AG04450 (cell line): ENCODE measurements at regions not wholly inside any gene's neighbourhood (a gene's known extent, or its start where the extent isn't known, plus 50 kb on each side); places are given as distances from the start of the nearest gene placed in this dataset.
A peak's percentile ranks its signal among the peaks of the same experiment; 100 is the strongest.

Experiments
- CTCF ChIA-PET: fragments of 300-600, 350-600 bp; formaldehyde crosslinking; extraction: SDS; loops from one replicate; lab custom pipeline; 2022; ENCODE audit warnings: antibody characterized with exemption, inconsistent platforms; lab: Charles Lee
- POLR2A ChIA-PET: fragments of 350-600 bp; formaldehyde crosslinking; extraction: SDS; loops from one replicate; lab custom pipeline; 2021; ENCODE audit warnings: antibody characterized with exemption, inconsistent platforms; lab: Yijun Ruan, JAX
- DNase-seq: peaks from one replicate; pipeline ENCODE4 v3.0.0-alpha.2; 2011; ENCODE audit warnings: low read depth, low spot score
- H3K27ac ChIP-seq: one replicate; pipeline ENCODE4 v1.5.1; 2012; ENCODE audit warnings: low read depth, low read length, control low read depth
- H3K27me3 ChIP-seq: one replicate; pipeline ENCODE4 v1.6.0; 2012; ENCODE audit warnings: low read length; ENCODE audit not compliant: control insufficient read depth, insufficient read depth
- H3K4me3 ChIP-seq: 2 replicates; pipeline ENCODE4 v1.5.1; 2011; ENCODE audit warnings: mild to moderate bottlenecking, low read depth, low read length, control low read depth
- H3K9me3 ChIP-seq: 2 replicates; pipeline ENCODE4 v1.5.1; 2012; ENCODE audit warnings: low read length; ENCODE audit not compliant: control insufficient read depth, insufficient read depth
- CTCF ChIP-seq: IDR thresholded peaks from 2 replicates; pipeline ENCODE4 v1.5.1; 2011; ENCODE audit warnings: low read depth, low read length, control low read depth, inconsistent platforms

- CTCF ChIA-PET = no interaction called here
- POLR2A ChIA-PET = no interaction called here
- H3K27ac ChIP-seq = peak overlapping the region; percentile 39
Measured at GRCh38 chr9:16106021-16106571, 553.3 kb downstream of the CCDC171 start.

GRCh38 chr9:16112116-16112515 lies 559.3 kb downstream of the CCDC171 start:
- Histone ChIP-seq H3K27ac (no peak overlapping the region), H3K4me3 (no peak overlapping the region), H3K27me3 (no peaks in the 10 kb centered on the region), H3K9me3 (no peaks in the 10 kb centered on the region)
- TF ChIP-seq CTCF = no peak
- DNase-seq = no peak
- ChIA-PET CTCF (no interaction called here), POLR2A (no interaction called here)

More at GRCh38 chr9:16106021-16106571, 553.3 kb downstream of the CCDC171 start:
- no peaks in the 10 kb centered on the region for H3K27me3 ChIP-seq
- H3K4me3 ChIP-seq = no peak overlapping the region
- H3K9me3 ChIP-seq = no peaks in the 10 kb centered on the region
- TF ChIP-seq CTCF = no peak
- DNase-seq = no peak

GRCh38 chr9:16115994-16116393 lies 563.2 kb downstream of the CCDC171 start:
- no peak for DNase-seq
- Histone ChIP-seq H3K4me3 (no peak overlapping the region), H3K9me3 (peaks cover 2% of the 10 kb centered on the region; the same call in 1 of the 2 replicates), H3K27me3 (no peaks in the 10 kb centered on the region), H3K27ac (no peak overlapping the region)
- CTCF ChIA-PET = interaction anchor here (1.0 kb wide), 1 partner anchor 279 kb away, joined by 3 read pairs; no protein-coding TSS in a partner anchor
- no peak for TF ChIP-seq CTCF
- POLR2A ChIA-PET = no interaction called here

GRCh38 chr9:16118043-16118442 lies 565.2 kb downstream of the CCDC171 start:
- ChIA-PET POLR2A (no interaction called here), CTCF (no interaction called here)
- Histone ChIP-seq H3K27ac (no peak overlapping the region), H3K27me3 (no peaks in the 10 kb centered on the region), H3K9me3 (peaks cover 2% of the 10 kb centered on the region; the same call in 1 of the 2 replicates), H3K4me3 (no peak overlapping the region)
- no peak for TF ChIP-seq CTCF
- no peak for DNase-seq

GRCh38 chr9:16119261-16120230 lies 566.7 kb downstream of the CCDC171 start:
- POLR2A ChIA-PET = no interaction called here
- Histone ChIP-seq H3K27ac (peak overlapping the region; percentile 63), H3K9me3 (peaks cover 2% of the 10 kb centered on the region; the same call in 1 of the 2 replicates), H3K4me3 (no peak overlapping the region), H3K27me3 (no peaks in the 10 kb centered on the region)
- no peak for DNase-seq
- no peak for TF ChIP-seq CTCF
- CTCF ChIA-PET = no interaction called here
